ENCODE measurements at regions not wholly inside any gene's neighbourhood (a gene's known extent, or its start where the extent isn't known, plus 50 kb on each side); places are given as distances from the start of the nearest gene placed in this dataset.

- Mint-ChIP-seq H3K9me3 (ENCODE audit: unreplicated experiment) (no peaks in the 10 kb centered on the region), H3K4me3 (ENCODE audit: unreplicated experiment) (no peak overlapping the region), H3K27ac (ENCODE audit: unreplicated experiment) (no peak overlapping the region), H3K27me3 (ENCODE audit: insufficient read depth, unreplicated experiment) (no peaks in the 10 kb centered on the region), H3K4me1 (ENCODE audit: low read depth, unreplicated experiment) (no peaks in the 10 kb centered on the region), H3K36me3 (ENCODE audit: insufficient read depth, unreplicated experiment) (no peaks in the 10 kb centered on the region)
- POLR2A ChIA-PET, result no interaction called here
- DNase-seq, result no peak
- TF ChIP-seq CTCF (IDR thresholded peaks at IDR 0.05; ENCODE audit: insufficient read depth in 1 of 2, low read depth in 1 of 2, low read length in 1 of 2, severe bottlenecking in 1 of 2, unreplicated experiment in 1 of 2), result no peak
- BruUV-seq (replicated peaks), result no TSS peak
- H3K4me3 ChIP-seq (ENCODE audit: low read depth, low read length), result no peak overlapping the region
- CTCF ChIA-PET, result no interaction called here
- no peaks in the 10 kb centered on the region for H3K4me1 ChIP-seq
- H3K27me3 ChIP-seq (replicated peaks; ENCODE audit: control insufficient read depth, insufficient read depth, low read length), result no peaks in the 10 kb centered on the region
- H3K36me3 ChIP-seq (ENCODE audit: control insufficient read depth, insufficient read depth, low read length), result no peaks in the 10 kb centered on the region
- H3K9me3 ChIP-seq, result no peaks in the 10 kb centered on the region
- intact Hi-C loops (cut with micrococcal nuclease; ENCODE audit: unreplicated experiment), result no loop called here
These were observed 1651.4 kb upstream of the IGFBP7 start for GRCh38 chr4:58761563-58761962.

GRCh38 chr4:58760737-58761136 lies 1650.6 kb upstream of the IGFBP7 start:
- H3K4me3 ChIP-seq (ENCODE audit: low read depth, low read length), result no peak overlapping the region
- no peaks in the 10 kb centered on the region for H3K4me1 Mint-ChIP-seq (ENCODE audit: low read depth, unreplicated experiment)
- DNase-seq, result no peak
- H3K9me3 ChIP-seq, result no peaks in the 10 kb centered on the region
- H3K4me1 ChIP-seq, result no peaks in the 10 kb centered on the region
- no peaks in the 10 kb centered on the region for H3K27me3 ChIP-seq (replicated peaks; ENCODE audit: control insufficient read depth, insufficient read depth, low read length)
- no peak for TF ChIP-seq CTCF (IDR thresholded peaks at IDR 0.05; ENCODE audit: insufficient read depth in 1 of 2, low read depth in 1 of 2, low read length in 1 of 2, severe bottlenecking in 1 of 2, unreplicated experiment in 1 of 2)
- H3K27me3 Mint-ChIP-seq (ENCODE audit: insufficient read depth, unreplicated experiment), result no peaks in the 10 kb centered on the region
- no peaks in the 10 kb centered on the region for H3K9me3 Mint-ChIP-seq (ENCODE audit: unreplicated experiment)
- H3K27ac Mint-ChIP-seq (ENCODE audit: unreplicated experiment), result no peak overlapping the region
- intact Hi-C loops (cut with micrococcal nuclease; ENCODE audit: unreplicated experiment), result no loop called here
- ChIA-PET CTCF (no interaction called here), POLR2A (no interaction called here)
- no TSS peak for BruUV-seq (replicated peaks)
- no peaks in the 10 kb centered on the region for H3K36me3 ChIP-seq (ENCODE audit: control insufficient read depth, insufficient read depth, low read length)
- H3K4me3 Mint-ChIP-seq (ENCODE audit: unreplicated experiment), result no peak overlapping the region
- no peaks in the 10 kb centered on the region for H3K36me3 Mint-ChIP-seq (ENCODE audit: insufficient read depth, unreplicated experiment)

- H3K9me3 Mint-ChIP-seq (ENCODE audit: unreplicated experiment), result no peaks in the 10 kb centered on the region
- H3K36me3 ChIP-seq (ENCODE audit: control insufficient read depth, insufficient read depth, low read length), result no peaks in the 10 kb centered on the region
- H3K9me3 ChIP-seq, result no peaks in the 10 kb centered on the region
- no TSS peak for BruUV-seq (replicated peaks)
- intact Hi-C loops (cut with micrococcal nuclease; ENCODE audit: unreplicated experiment), result no loop called here
- H3K27me3 ChIP-seq (replicated peaks; ENCODE audit: control insufficient read depth, insufficient read depth, low read length), result no peaks in the 10 kb centered on the region
- H3K27ac Mint-ChIP-seq (ENCODE audit: unreplicated experiment), result no peak overlapping the region
- no peak overlapping the region for H3K4me3 ChIP-seq (ENCODE audit: low read depth, low read length)
- no peaks in the 10 kb centered on the region for H3K4me1 Mint-ChIP-seq (ENCODE audit: low read depth, unreplicated experiment)
- no peaks in the 10 kb centered on the region for H3K36me3 Mint-ChIP-seq (ENCODE audit: insufficient read depth, unreplicated experiment)
- no peak for DNase-seq
- H3K27me3 Mint-ChIP-seq (ENCODE audit: insufficient read depth, unreplicated experiment), result no peaks in the 10 kb centered on the region
- TF ChIP-seq CTCF (IDR thresholded peaks at IDR 0.05; ENCODE audit: insufficient read depth in 1 of 2, low read depth in 1 of 2, low read length in 1 of 2, severe bottlenecking in 1 of 2, unreplicated experiment in 1 of 2), result no peak
- H3K4me3 Mint-ChIP-seq (ENCODE audit: unreplicated experiment), result no peak overlapping the region
- no peaks in the 10 kb centered on the region for H3K4me1 ChIP-seq
- ChIA-PET CTCF (no interaction called here), POLR2A (no interaction called here)
These were observed 1649.9 kb upstream of the IGFBP7 start for GRCh38 chr4:58760100-58760499.

Data from Caco-2 (cell line).